Fibroblast of lung (primary cell): ENCODE measurements at regions not wholly inside any gene's neighbourhood (a gene's known extent, or its start where the extent isn't known, plus 50 kb on each side); places are given as distances from the start of the nearest gene placed in this dataset.

Experiments
- EZH2 ChIP-seq: IDR thresholded peaks from 2 replicates; pipeline ENCODE4 v1.5.1; 2012; ENCODE audit warnings: low read length, control low read depth, mild to moderate bottlenecking; ENCODE audit errors: missing control alignments
- TF ChIP-seq, protein P1 (sequence below), 2 donors: IDR thresholded peaks in 1 of 2; conservative IDR thresholded peaks in 1 of 2; 1 replicate in 1 of 2; 2 replicates in 1 of 2; pipeline ENCODE4 v1.5.1; 2011 to 2012; ENCODE audit warnings: low read length in 2 of 2, control low read depth in 1 of 2, inconsistent platforms in 1 of 2, low read depth in 1 of 2, mild to moderate bottlenecking in 1 of 2

DNA sequence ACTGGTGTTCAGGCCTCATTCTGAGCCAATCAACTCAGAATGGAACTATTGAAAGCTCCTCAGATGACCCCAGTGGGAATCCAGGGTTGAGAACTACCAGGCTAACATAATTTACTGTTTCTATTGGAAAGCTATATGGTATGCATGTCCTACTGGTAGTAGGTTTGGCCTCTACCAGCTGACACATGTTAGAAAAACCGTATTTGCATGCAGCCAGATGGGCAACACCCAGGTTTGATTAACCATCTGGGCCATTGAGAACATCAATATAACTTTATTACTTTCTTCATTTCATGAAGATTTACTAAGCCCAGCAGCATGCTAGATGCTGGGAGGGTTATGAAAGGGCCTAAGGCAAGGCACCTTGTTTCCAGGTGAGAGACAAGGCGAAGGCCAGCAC, 181.4 kb upstream of the PARP11 start:
- TF ChIP-seq, protein P1, sequence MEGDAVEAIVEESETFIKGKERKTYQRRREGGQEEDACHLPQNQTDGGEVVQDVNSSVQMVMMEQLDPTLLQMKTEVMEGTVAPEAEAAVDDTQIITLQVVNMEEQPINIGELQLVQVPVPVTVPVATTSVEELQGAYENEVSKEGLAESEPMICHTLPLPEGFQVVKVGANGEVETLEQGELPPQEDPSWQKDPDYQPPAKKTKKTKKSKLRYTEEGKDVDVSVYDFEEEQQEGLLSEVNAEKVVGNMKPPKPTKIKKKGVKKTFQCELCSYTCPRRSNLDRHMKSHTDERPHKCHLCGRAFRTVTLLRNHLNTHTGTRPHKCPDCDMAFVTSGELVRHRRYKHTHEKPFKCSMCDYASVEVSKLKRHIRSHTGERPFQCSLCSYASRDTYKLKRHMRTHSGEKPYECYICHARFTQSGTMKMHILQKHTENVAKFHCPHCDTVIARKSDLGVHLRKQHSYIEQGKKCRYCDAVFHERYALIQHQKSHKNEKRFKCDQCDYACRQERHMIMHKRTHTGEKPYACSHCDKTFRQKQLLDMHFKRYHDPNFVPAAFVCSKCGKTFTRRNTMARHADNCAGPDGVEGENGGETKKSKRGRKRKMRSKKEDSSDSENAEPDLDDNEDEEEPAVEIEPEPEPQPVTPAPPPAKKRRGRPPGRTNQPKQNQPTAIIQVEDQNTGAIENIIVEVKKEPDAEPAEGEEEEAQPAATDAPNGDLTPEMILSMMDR (conservative IDR thresholded peaks at IDR 0.05 in 1 of 2, IDR thresholded peaks at IDR 0.05 in 1 of 2; ENCODE audit: low read depth in 1 of 2, low read length in 2 of 2), result no peak
- no peak for TF ChIP-seq EZH2
